HCT116 (cell line): ENCODE measurements at regions not wholly inside any gene's neighbourhood (a gene's known extent, or its start where the extent isn't known, plus 50 kb on each side); places are given as distances from the start of the nearest gene placed in this dataset.

Experiments used
- CEBPB ChIP-seq: IDR thresholded peaks from 2 replicates; pipeline ENCODE4 v1.6.1; 2012; ENCODE audit warnings: low read depth
- EZH2 ChIP-seq: fragments of 200-600 bp; sonication (generic); IDR thresholded peaks from 2 replicates; pipeline ENCODE4 v1.6.1; 2017; ENCODE audit warnings: antibody characterized with exemption, mixed run types
- POLR2A ChIP-seq: IDR thresholded peaks from 2 replicates; pipeline ENCODE4 v1.7.0; 2011; ENCODE audit warnings: borderline replicate concordance; ENCODE audit not compliant: insufficient read depth, insufficient read length; ENCODE audit errors: extremely low read depth
- TF ChIP-seq, protein P1 (sequence below), 3 experiments: fragments of 200-600 bp in 1 of 3; sonication (generic) in 1 of 3; IDR thresholded peaks in 2 of 3; conservative IDR thresholded peaks in 1 of 3; 2 replicates each; pipeline ENCODE4 v1.5.1; 2012 to 2017; ENCODE audit warnings: low read depth in 2 of 3, low read length in 2 of 3, antibody characterized with exemption in 1 of 3, borderline replicate concordance in 1 of 3, control low read depth in 1 of 3, mild to moderate bottlenecking in 1 of 3, mixed read lengths in 1 of 3, mixed run types in 1 of 3, moderate library complexity in 1 of 3; ENCODE audit not compliant: insufficient read depth in 1 of 3
- TF ChIP-seq, protein P2 (sequence below): IDR thresholded peaks from 2 replicates; pipeline ENCODE4 v1.6.1; 2012

DNA sequence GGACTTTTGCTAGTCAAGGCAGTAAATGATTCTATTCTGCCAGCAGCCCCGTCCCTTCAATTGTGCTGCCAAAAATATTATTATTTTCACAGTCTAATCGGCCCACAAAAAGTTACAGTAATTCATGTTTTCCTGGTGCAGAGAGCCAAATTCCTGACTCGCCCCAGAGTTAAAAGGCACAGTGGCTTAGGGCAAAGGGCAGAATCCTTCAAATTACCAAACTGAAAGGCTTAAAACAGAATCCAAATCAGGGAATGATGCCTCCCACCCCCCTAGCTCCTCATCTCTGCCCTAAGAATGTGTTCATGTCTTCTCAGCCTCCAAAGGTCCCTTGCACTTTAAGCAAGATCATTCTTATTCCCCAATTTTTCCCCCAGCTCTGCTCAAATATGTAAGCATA lies 477.8 kb upstream of the PROK2 start:
- TF ChIP-seq, protein P1, sequence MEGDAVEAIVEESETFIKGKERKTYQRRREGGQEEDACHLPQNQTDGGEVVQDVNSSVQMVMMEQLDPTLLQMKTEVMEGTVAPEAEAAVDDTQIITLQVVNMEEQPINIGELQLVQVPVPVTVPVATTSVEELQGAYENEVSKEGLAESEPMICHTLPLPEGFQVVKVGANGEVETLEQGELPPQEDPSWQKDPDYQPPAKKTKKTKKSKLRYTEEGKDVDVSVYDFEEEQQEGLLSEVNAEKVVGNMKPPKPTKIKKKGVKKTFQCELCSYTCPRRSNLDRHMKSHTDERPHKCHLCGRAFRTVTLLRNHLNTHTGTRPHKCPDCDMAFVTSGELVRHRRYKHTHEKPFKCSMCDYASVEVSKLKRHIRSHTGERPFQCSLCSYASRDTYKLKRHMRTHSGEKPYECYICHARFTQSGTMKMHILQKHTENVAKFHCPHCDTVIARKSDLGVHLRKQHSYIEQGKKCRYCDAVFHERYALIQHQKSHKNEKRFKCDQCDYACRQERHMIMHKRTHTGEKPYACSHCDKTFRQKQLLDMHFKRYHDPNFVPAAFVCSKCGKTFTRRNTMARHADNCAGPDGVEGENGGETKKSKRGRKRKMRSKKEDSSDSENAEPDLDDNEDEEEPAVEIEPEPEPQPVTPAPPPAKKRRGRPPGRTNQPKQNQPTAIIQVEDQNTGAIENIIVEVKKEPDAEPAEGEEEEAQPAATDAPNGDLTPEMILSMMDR (IDR thresholded peaks at IDR 0.05 in 2 of 3, conservative IDR thresholded peaks at IDR 0.05 in 1 of 3; ENCODE audit: borderline replicate concordance in 1 of 3, insufficient read depth in 1 of 3, low read depth in 2 of 3, low read length in 2 of 3): no peak
- TF ChIP-seq, protein P2, sequence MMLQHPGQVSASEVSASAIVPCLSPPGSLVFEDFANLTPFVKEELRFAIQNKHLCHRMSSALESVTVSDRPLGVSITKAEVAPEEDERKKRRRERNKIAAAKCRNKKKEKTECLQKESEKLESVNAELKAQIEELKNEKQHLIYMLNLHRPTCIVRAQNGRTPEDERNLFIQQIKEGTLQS: no peak
- TF ChIP-seq EZH2 (no peak), POLR2A (no peak), CEBPB (no peak)
